Type B pancreatic cell (in vitro differentiated cells): ENCODE measurements at regions not wholly inside any gene's neighbourhood (a gene's known extent, or its start where the extent isn't known, plus 50 kb on each side); places are given as distances from the start of the nearest gene placed in this dataset.

Source experiments
- DNase-seq: peaks from one replicate; pipeline ENCODE4 v3.0.0; 2021; ENCODE audit warnings: mixed read lengths; ENCODE audit not compliant: unreplicated experiment; ENCODE audit errors: extremely low spot score
- H3K27ac Mint-ChIP-seq: 2 replicates; pipeline ENCODE4 v1.8.0; 2021; ENCODE audit warnings: mild to moderate bottlenecking, mixed read lengths
- H3K27me3 Mint-ChIP-seq: 2 replicates; pipeline ENCODE4 v1.8.0; 2021; ENCODE audit warnings: mixed read lengths
- H3K36me3 Mint-ChIP-seq: 2 replicates; pipeline ENCODE4 v1.8.0; 2021; ENCODE audit warnings: mixed read lengths
- H3K4me1 Mint-ChIP-seq: one replicate; pipeline ENCODE4 v1.8.0; 2021; ENCODE audit warnings: mixed read lengths; ENCODE audit not compliant: unreplicated experiment
- H3K4me3 Mint-ChIP-seq: 2 replicates; pipeline ENCODE4 v1.8.0; 2021; ENCODE audit warnings: mild to moderate bottlenecking, mixed read lengths
- H3K9me3 Mint-ChIP-seq: 2 replicates; pipeline ENCODE4 v1.8.0; 2021; ENCODE audit warnings: mixed read lengths
- TF ChIP-seq, protein P1 (sequence below): fragments of 200-600 bp; sonication (generic); conservative IDR thresholded peaks from 2 replicates; pipeline ENCODE4 v1.5.0; 2021; ENCODE audit warnings: antibody characterized with exemption, mild to moderate bottlenecking

DNA sequence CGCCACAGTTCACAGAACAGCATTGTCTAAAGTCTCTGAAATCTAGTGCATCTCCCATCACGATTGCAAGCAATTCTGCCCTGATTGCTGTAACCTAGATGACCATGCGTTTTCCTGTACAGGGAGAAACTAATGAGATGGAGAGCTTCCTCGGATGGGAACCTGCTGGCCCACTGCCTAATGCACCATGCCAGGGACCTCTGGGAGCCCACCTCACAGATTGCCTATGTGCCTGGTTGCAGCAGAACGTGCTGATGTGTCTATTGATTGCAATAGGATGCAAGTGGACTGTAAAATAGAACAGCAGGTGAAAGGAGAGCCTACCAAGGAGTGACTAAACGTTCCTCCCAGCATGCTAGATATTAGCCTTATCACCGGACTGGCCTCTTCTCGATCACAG lies 141.0 kb upstream of the RAB12 start:
- H3K27ac Mint-ChIP-seq = no peak overlapping the region
- H3K4me1 Mint-ChIP-seq = no peaks in the 10 kb centered on the region
- TF ChIP-seq, protein P1, sequence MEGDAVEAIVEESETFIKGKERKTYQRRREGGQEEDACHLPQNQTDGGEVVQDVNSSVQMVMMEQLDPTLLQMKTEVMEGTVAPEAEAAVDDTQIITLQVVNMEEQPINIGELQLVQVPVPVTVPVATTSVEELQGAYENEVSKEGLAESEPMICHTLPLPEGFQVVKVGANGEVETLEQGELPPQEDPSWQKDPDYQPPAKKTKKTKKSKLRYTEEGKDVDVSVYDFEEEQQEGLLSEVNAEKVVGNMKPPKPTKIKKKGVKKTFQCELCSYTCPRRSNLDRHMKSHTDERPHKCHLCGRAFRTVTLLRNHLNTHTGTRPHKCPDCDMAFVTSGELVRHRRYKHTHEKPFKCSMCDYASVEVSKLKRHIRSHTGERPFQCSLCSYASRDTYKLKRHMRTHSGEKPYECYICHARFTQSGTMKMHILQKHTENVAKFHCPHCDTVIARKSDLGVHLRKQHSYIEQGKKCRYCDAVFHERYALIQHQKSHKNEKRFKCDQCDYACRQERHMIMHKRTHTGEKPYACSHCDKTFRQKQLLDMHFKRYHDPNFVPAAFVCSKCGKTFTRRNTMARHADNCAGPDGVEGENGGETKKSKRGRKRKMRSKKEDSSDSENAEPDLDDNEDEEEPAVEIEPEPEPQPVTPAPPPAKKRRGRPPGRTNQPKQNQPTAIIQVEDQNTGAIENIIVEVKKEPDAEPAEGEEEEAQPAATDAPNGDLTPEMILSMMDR = no peak
- H3K9me3 Mint-ChIP-seq = no peaks in the 10 kb centered on the region
- H3K36me3 Mint-ChIP-seq = no peaks in the 10 kb centered on the region
- peaks cover 11% of the 10 kb centered on the region for H3K27me3 Mint-ChIP-seq
- no peak for DNase-seq
- H3K4me3 Mint-ChIP-seq = no peak overlapping the region

DNA sequence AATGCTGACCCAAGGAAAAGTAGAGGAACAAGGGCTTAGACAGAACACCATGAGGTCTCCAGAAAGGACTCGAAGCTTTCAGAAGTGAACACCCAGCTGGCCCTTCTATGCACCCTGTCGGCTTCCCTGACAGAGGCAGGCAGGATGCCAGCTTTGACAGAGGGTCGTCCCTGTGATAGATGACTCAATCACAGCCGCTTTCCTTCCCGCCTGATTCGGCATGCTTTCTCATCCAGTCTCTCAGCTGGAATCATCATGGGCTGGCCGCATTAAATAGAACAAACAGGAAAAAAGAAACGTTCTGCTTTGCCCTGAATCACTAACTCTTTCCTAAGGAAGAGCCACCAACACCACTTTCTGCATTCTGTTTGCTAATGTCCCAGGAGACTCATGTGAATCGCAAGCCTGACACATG lies 140.3 kb upstream of the RAB12 start:
- TF ChIP-seq, protein P1 = no peak
- Mint-ChIP-seq H3K4me3 (no peak overlapping the region), H3K4me1 (no peaks in the 10 kb centered on the region), H3K9me3 (no peaks in the 10 kb centered on the region), H3K36me3 (no peaks in the 10 kb centered on the region), H3K27ac (no peak overlapping the region), H3K27me3 (peaks cover 11% of the 10 kb centered on the region)
- DNase-seq = no peak

DNA sequence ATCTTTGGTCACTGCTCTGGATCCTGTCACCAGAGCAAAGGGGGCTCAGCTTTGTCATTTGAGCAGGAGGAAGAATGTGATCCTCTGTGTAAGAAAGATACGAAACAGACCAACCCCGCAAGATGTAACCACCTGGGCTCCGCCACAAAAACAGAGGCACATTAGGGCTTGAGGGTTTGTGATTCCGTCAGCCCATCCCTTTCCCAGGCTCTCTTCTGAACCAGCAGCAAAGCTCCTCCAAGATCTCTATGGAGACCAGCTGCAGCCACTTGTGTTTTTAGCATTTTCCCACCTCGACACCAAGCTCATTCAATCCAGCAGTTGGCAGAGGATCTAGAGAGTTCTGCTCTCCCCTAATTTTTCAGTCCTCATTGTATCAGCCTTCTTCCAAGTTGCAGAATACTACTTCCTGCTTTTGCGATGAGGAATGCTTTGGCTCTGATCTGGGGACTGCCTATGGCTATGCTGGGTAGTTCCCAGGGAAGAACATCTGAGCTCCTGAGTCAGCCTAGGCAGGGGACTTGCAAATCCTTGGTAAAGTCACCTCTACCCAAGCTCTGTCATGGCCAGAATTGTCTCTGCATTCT lies 139.6 kb upstream of the RAB12 start:
- Mint-ChIP-seq H3K27me3 (peaks cover 11% of the 10 kb centered on the region), H3K27ac (no peak overlapping the region), H3K9me3 (no peaks in the 10 kb centered on the region), H3K4me1 (no peaks in the 10 kb centered on the region), H3K4me3 (no peak overlapping the region), H3K36me3 (no peaks in the 10 kb centered on the region)
- TF ChIP-seq, protein P1 = no peak
- no peak for DNase-seq

DNA sequence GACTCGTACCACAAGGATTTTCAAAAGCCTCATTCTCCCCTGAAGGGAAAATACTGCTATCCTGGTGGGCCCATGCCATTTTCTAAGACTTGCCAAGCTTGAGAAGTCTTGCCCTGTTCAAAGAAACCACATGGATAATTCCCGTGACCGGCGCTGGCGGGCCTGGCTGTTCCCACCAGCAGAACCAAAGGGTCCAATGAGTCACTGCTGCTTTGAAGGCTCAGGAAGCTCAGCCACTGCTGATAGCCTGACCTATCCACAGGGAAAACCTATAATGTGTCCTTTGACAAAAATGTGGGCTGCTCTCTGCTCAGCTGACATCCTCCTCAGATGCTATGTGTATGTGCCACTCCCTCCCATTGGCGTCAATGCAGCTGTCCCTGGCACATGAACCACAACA lies 137.9 kb upstream of the RAB12 start:
- DNase-seq = no peak
- TF ChIP-seq, protein P1 = no peak
- Mint-ChIP-seq H3K36me3 (no peaks in the 10 kb centered on the region), H3K27ac (no peak overlapping the region), H3K4me3 (no peak overlapping the region), H3K4me1 (no peaks in the 10 kb centered on the region), H3K27me3 (peaks cover 23% of the 10 kb centered on the region), H3K9me3 (no peaks in the 10 kb centered on the region)

DNA sequence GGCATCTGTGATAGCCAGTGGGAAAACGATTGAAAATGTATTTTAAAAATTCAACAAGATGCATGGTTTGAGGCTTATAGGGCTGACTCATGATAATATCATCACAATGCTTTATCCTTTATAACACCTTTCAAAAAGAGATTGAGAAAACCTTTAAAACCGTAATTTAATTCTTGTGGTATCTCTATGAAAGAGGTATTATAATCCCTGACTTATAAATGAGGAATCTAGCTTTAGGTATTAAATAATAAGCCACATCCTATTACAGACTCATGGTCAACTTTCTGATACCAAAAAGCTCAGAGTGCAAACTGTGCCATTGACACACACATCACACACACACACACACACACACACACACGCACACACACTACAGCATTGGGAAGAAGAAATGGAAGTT lies 134.6 kb upstream of the RAB12 start:
- TF ChIP-seq, protein P1 = no peak
- H3K9me3 Mint-ChIP-seq = no peaks in the 10 kb centered on the region

DNA sequence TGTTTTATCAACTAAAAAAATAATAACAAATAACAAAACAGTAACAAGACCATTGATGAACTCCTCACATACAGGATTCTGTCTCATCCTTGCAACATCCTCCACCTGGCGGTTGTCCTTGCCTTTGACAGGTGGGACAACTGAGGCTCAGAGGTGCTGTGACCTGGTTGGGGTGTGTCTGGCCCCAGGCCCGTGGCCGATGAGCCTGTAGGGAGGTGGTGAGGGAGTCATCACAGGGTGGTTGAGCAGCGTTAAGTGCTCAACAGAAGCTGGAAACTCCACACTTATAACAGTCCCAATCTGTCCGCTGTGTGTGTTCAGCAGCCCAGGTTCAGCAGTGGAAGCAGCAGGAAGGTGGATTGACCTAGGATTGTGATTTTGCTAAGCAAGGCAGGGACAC lies 131.6 kb upstream of the RAB12 start:
- Mint-ChIP-seq H3K4me3 (no peak overlapping the region), H3K36me3 (no peaks in the 10 kb centered on the region), H3K9me3 (no peaks in the 10 kb centered on the region), H3K27me3 (peaks cover 36% of the 10 kb centered on the region), H3K27ac (no peak overlapping the region), H3K4me1 (peaks cover 4% of the 10 kb centered on the region)
- DNase-seq = no peak
- TF ChIP-seq, protein P1 = no peak

More for the DNA sequence above, 134.6 kb upstream of the RAB12 start:
- Mint-ChIP-seq H3K4me1 (no peaks in the 10 kb centered on the region), H3K27ac (no peak overlapping the region), H3K4me3 (no peak overlapping the region), H3K36me3 (no peaks in the 10 kb centered on the region), H3K27me3 (peaks cover 30% of the 10 kb centered on the region)
- no peak for DNase-seq
